HepG2 (cell line): ENCODE measurements at regions not wholly inside any gene's neighbourhood (a gene's known extent, or its start where the extent isn't known, plus 50 kb on each side); places are given as distances from the start of the nearest gene placed in this dataset.

ENCODE experiments used
- CHD2 ChIP-seq: IDR thresholded peaks from 2 replicates; pipeline ENCODE4 v1.6.1; 2011; ENCODE audit warnings: low read depth, low read length, improper control_type of control experiment
- CTCF ChIP-seq: sonication (generic); formaldehyde crosslinking; IDR thresholded peaks from 2 replicates; pipeline ENCODE4 v1.5.0; 2020; ENCODE audit warnings: mild to moderate bottlenecking, missing genetic modification reagents, moderate library complexity
- FOSL2 ChIP-seq: sonication (generic); formaldehyde crosslinking; IDR thresholded peaks from 2 replicates; pipeline ENCODE4 v1.4.0; 2020; ENCODE audit warnings: missing genetic modification reagents
- FOXO1 ChIP-seq: sonication (generic); formaldehyde crosslinking; IDR thresholded peaks from 2 replicates; pipeline ENCODE4 v1.4.0; 2020; ENCODE audit warnings: missing genetic modification reagents
- HIVEP1 ChIP-seq: sonication (generic); formaldehyde crosslinking; IDR thresholded peaks from 2 replicates; pipeline ENCODE4 v1.4.0; 2020; ENCODE audit warnings: mild to moderate bottlenecking, missing genetic modification reagents
- NPAS2 ChIP-seq: sonication (generic); formaldehyde crosslinking; IDR thresholded peaks from 2 replicates; pipeline ENCODE4 v1.8.0; 2022; ENCODE audit warnings: mild to moderate bottlenecking, missing genetic modification reagents, borderline replicate concordance
- POLR2AphosphoS5 ChIP-seq: IDR thresholded peaks from 2 replicates; pipeline ENCODE4 v1.6.1; 2012; ENCODE audit warnings: low read depth, low read length

- TF ChIP-seq NPAS2 (CRISPR knock-in tag) (no peak), FOSL2 (CRISPR knock-in tag) (no peak), CTCF (CRISPR knock-in tag) (no peak), HIVEP1 (CRISPR knock-in tag) (no peak), CHD2 (no peak), POLR2AphosphoS5 (no peak), FOXO1 (no peak)
Measured at GRCh38 chr7:69038915-69039314, 559.4 kb upstream of the AUTS2 start.
